ENCODE measurements at regions not wholly inside any gene's neighbourhood (a gene's known extent, or its start where the extent isn't known, plus 50 kb on each side); places are given as distances from the start of the nearest gene placed in this dataset.

DNA sequence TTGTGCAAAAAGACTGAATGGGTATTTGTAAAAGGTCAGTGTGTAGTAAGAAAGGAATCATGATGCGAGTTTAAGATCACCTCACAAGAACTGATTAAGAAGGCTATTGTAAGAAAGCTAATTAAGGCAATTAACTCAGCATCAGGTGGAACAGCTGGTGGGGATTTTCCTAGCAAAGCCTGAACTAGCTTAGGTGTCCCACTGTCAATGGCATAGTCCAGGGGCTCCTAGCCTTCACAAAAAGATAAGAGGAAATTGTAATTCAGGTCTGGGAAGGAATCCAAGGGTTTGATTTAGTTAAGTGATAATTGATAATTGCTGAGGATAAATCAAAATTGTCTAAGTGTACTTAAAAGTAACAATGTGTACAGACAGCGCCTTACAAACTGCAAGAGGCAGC lies 901.6 kb downstream of the TUSC7 start:
- no peak for DNase-seq (ENCODE audit: low read depth in 2 of 2)

DNA sequence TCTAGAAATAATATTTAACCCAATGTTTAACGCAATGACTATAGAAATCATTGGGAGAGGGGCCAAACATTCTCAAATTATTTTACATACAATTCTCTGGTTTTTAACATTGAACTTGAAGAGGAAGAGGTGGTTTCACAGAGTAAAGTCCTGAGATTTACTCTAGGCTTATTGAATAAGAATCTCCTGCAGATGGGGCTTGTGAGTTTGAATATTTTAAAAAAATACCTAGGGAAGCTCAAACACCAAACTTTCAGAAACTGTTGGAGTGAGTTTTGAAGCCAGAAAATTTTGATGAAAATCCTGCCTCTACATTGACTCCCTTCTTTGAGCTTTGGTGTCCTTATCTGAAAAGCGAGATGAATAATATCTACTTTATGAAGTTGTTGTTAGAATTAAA lies 906.6 kb downstream of the TUSC7 start:
- DNase-seq (ENCODE audit: low read depth in 2 of 2): no peak

DNA sequence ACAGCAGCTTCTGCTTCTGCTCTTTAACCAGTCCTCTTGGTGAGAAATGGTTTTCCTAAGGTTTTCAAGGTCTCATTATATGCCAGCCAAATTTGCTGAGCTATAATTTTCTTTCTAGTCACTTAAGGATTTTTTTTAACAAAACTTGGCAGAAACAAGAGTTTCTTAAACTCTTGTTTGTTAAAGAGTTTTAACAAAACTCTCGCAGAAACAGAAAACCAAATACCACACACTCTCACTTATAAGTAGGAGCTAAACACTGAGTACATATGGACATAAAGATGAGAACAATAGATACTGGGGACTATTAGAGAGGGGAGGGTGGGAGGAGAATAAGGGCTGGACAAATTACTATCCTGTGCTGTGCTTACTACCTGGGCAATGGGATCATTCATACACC lies 908.3 kb downstream of the TUSC7 start:
- no peak for DNase-seq (ENCODE audit: low read depth in 2 of 2)

DNA sequence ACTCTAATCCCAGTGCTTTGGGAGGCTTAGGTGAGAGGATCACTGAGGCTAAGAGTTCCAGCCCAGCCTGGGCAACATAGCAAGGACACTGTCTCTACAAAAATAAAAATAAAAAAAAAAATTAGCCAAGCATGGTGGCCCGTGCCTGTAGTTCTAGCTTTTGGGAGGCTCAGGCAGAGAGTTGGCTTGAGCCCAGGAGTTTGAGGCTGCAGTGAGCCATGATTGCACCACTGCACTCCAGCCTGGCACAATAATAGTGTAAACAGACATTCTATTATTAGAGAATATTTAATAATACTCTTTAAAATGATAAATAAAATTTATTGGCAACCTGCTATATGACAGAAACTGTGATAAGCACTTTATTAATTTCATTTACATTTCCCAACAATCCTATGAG lies 908.9 kb downstream of the TUSC7 start:
- no peak for DNase-seq (ENCODE audit: low read depth in 2 of 2)

DNA sequence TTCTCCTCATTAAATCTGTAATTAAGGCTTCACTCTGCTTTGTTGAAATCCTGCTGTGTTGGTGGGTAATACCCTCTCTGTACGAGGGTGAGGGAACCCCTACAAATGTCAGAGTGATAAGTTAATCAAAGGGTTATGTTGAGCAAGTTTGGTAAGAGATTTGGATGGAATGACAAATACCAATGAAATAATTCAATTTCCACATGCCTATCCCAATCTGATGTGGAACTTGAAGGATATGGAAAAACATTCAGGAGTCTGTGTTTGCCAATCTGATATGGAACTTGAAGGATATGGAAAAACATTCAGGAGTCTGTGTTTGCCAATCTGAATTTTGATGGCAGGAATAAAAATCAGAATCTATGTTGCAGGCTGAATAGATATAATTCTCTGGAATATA lies 910.2 kb downstream of the TUSC7 start:
- DNase-seq (ENCODE audit: low read depth in 2 of 2): no peak

DNA sequence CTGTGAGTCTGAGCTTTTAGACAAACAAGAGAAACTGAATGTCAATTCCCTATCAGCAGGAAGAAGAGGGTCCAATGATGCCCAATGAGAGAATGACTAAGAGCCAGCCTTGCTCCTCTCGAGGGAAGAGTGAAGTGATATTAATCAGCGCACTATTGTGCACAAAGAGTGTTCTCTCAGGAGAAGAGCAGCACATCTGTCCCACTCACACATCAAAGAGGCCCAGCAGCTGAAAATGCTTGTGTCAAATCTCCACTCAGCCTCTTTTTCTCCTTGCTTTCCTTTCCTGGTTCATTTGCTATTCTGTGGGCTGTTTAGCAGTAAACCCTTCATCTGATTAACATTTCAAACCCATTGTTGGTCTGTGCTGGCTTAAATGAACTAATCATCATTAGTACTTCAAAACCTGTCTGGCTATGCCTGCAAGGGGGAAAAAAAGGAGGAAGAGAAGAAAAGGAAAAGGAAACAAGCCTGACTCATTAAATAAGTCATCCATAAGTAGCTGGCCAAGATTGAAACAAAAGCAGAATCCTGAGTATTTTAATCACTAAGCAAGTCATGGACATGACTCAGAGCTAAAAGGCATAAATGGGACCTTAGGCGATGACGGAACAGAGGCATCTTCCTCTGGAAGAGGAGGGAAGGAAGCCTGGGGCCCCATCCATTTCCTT lies 912.7 kb downstream of the TUSC7 start:
- no peak for DNase-seq (ENCODE audit: low read depth in 2 of 2)

DNA sequence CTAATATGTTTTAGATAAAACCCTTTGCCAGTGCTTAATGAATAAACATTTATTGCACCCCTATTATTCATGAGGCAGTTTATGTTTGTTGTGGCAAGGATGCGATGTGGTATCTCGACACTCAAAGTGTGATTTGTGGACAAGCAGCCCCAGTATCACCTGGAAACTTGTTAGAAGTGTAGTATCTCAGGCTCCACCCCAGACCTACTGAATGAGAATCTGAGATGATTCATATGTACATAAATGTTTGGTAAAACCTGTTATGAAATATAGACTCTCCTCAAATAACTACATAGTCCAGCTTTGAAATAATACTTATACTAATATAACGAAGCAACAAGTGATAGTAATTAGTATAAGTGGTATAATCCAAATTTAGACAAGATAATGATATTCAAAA lies 914.8 kb downstream of the TUSC7 start:
- no peak for DNase-seq (ENCODE audit: low read depth in 2 of 2)

DNA sequence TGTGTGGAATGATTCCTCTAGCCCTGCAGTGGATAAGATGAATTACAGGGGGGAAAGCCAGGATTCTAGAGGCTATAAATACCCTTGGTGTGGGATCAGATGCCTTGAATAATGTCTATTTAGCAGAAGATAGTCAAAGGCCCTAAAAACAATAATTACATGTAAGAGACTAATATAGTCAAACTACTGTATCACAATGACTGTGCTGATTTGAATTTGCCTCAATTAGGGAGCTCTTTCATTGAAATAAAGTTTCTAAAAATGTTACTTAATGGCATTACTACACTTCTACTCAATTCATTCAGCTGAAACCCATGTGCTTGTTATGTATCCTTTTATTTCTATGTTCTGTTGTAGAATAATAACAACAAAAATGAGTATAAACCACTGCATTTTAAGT lies 915.6 kb downstream of the TUSC7 start:
- no peak for DNase-seq (ENCODE audit: low read depth in 2 of 2)

DNA sequence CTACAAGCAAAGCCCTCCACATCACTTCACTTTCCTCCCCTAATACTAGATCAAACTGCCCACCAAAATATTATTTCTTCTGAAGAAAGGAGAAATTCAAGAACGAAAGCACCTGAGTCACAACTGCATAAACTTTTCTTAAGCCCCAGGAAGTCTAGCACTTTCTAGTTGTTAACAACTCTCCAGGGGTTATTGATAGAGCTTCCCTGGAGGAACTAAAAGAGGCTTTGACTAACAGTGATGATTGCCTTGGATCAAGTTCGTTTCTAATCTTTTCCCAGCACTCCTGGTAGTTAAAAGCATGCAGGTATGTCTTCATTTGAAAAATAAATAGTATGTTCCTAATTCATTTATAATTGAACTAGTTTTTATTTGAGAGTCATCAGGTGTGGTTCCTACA lies 917.0 kb downstream of the TUSC7 start:
- DNase-seq (ENCODE audit: low read depth in 2 of 2): no peak

DNA sequence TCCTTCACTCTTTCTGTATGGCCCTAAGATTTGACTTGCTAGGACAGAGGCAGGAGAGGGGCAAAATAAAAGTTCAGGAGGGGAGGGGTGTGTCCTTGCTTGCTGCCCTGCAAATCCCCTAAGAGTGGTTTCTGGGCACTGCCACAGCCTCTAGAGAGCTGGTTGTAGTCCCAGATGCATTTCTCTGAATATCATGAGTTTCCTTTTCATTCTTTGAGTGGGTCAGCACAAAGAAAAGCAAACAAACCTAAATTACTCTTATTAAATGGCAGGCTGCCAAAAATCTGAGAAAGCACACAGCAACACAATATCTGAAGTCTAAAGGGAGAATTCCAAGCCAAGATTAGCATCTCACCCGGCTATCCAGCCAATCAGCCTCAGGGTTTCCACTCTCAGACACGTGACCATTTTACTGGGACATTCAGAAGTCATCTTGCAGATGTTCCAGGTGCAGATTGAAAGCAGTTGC lies 919.3 kb downstream of the TUSC7 start:
- no peak for DNase-seq (ENCODE audit: low read depth in 2 of 2)

DNA sequence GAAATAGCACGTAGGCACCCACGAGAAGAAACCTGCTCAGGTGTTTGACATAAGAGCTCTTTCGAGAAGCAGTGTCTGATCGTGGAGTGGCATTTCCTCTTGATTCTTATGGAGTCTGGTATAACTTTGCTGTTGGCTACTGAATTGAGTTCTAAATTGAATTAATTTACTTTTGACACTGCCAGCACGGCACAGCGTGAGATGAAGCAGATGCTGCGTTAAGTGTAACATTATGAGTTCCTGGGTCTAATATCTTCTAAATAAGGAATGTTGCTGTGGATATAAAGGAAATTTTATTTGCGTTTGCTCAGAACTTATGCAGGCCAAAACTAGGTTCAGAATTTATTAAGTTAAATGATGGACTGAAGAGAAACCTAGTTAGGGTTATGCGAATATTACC lies 919.9 kb downstream of the TUSC7 start:
- no peak for DNase-seq (ENCODE audit: low read depth in 2 of 2)

DNA sequence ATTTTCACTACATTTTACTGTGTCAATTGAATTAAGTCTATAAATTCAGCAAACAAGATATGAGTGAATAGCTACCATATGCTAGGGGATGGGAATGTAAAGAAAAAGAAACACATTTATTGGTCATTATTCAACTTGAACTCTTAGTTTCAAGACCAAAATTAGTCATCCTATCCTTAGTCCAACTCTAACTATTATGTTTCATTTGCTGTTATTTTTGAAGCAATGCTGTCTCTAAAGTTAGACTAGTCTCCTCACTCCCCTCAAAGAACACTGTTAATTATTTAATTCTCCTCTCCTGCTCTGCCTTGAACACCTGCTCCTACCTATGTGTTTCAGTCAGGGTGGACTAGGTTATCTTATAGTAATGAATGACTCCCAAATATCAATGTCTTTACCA lies 920.9 kb downstream of the TUSC7 start:
- DNase-seq (ENCODE audit: low read depth in 2 of 2): no peak

DNA sequence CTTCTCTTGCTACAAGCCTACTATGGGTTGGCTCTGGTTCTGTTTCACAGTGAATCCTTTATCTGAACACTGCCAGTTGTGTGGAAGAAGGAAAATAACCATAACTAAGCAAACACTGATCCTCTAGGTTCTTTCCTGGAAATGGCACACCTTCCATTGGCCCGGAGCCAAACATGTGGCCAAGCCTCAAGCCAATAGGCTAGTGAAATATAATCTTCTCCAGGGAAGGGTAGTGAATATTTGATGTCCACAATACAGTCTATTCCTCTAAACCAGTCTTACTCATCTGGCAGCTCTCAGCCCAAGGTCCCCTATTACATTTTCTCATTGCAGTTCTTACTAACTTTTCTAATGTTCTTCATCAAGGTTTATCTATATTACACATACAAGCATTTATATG lies 921.3 kb downstream of the TUSC7 start:
- no peak for DNase-seq (ENCODE audit: low read depth in 2 of 2)

DNA sequence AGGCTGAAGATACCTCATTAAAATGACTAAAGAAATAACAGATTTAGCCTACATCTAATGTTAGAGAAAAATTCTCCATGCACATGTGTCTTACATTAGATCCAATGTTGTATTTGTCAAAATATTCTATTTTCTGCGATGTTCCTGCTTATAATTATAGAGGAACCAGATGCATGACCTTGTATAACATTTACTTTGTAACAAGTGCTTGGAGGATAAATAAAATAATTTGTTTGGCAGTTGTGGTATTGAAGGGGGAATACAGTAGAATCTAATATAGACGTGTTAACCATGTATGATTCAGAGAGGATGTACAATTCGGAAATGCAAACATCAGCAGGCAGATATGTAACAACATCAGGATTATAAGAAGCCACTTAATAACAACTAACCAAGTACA lies 922.2 kb downstream of the TUSC7 start:
- DNase-seq (ENCODE audit: low read depth in 2 of 2): no peak

DNA sequence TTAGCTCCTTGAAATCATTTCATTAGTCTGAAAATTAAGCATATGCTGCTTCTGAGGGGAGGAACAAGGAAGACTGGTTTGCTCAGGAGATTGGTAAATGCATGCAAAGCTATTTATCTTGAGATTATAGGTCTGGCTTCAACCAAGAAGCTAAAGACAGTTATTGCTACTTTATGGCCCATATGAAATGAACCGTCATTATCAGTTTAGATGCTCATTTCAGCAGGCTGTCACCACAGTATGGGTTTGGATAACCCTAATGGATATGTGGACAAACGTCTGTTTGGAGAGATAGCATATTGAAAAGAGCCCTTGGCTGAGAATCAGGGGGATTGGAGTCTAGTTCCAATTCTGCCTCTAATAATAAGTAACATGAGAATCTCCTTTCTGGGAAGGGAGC lies 922.6 kb downstream of the TUSC7 start:
- no peak for DNase-seq (ENCODE audit: low read depth in 2 of 2)

DNA sequence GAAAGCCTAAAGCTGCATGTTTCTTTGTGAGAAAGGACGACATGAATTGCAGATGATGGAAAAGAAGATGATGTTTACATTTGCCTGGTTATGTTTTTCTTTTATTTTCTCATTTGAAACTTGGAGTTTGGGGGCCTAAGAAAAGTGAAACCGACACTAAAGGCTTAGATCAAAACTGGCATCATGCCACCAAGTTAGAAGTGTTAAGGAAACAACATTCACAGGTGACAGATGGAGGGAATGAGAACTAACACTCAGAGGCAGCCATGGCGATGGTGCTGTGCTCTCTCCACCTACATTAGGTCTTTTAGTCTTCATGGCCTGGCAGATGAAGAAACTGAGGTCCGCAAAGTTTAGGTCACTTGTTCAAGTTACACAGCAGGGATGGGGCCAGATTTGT lies 923.6 kb downstream of the TUSC7 start:
- DNase-seq (ENCODE audit: low read depth in 2 of 2): no peak

DNA sequence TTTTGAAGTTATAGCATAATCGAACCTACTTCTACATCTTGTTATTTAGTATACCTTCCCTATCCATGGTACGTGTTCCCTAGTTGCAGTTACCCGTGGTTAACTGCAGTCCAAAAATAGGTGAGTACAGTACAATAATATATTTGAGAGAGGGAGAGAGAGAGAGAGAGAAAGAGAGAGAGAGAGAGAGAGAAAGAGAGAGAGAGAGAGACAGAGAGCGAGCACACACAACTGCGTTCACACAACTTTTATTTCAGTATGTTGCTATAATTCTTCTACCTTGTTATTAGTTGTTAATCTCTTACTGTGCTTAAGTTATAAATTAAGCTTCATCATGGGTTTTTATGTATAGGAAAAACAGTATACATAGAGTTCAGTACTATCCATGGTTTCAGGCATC lies 928.1 kb downstream of the TUSC7 start:
- DNase-seq (ENCODE audit: low read depth in 2 of 2): no peak

DNA sequence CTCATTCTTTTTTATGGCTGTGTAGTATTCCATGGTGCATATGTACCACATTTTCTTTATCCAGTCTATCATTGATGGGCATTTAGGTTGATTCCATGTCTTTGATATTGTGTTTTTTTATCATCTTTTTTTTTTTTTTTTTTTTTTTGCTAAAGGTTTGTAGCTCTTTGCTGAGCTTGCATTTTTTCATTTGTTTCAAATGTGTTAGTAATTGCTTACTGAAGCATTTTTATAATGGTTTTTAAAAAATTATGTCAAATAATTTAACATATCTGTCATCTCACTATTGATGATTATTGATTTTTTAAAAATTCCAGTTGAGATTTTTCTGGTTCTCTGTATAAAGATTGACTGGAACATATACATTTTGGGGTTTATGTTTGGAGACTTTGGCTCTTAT lies 934.6 kb downstream of the TUSC7 start:
- DNase-seq (ENCODE audit: low read depth in 2 of 2): no peak

DNA sequence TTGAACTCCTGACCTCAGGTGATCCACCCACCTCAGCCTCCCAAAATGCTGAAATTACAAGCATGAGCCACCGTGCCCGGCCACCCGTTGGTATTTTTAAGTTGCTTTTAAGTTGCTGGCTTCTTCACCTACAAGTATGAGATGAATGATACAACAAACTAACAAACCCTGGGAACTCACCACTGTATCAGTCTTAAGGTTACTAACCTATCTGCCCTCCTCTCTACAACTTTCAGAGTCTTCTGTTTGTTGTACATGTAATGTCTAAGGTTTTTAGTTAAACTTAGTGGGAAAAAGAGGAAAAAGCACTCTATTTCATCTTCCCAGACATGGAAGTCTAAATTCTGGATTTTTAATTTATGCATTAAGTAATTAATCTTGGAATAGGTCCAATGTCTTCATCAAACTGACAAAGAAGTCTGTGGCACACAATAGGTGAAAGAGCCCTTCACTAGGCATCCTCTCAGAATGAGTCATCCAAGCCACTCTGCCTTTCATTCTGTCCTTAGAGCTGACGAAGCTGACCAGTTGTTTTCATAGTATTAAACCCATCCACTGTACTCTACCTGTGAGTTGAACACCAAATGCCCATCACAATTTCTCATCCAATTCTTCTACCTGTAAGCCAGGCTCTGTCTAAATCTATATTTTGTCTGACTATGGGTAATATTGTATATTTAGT lies 936.1 kb downstream of the TUSC7 start:
- no peak for DNase-seq (ENCODE audit: low read depth in 2 of 2)

DNA sequence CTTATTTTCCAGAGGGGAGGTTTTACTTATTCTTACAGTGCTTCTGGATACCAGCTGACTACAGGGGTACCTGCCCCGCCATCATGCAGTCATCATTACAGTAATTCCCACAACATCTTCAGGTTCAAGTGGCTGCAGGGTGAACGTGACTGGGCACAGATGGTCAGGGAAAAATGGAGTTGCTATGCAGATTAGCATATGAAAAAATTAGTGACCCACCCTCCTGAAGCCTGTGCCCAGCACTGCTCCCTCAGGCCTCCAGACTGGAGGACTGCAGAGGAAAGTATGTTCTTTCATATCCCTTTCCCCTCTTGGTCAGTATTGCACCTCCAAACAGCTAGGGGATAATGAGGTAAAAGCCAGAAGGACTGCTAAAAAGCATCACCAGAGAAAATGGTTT lies 937.9 kb downstream of the TUSC7 start:
- no peak for DNase-seq (ENCODE audit: low read depth in 2 of 2)

DNA sequence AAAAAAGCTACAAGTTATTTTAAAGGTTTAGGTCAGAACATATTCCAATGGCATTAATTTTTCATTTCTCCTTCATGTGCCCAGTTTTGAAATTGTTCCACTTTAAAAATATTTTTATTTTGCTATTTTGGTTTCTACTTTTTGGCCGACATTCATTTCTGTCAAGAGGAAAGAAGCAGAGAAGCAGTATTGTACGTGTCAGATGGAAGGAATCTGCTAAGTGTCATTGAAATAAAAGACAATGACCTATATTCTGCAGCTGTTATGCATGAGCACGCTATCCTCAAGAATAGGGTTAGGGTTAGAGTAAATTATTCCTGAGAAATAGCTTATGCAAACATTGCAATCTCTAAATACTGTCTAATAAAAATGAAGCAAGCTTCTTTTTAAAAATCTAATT lies 941.7 kb downstream of the TUSC7 start:
- DNase-seq (ENCODE audit: low read depth in 2 of 2): no peak

DNA sequence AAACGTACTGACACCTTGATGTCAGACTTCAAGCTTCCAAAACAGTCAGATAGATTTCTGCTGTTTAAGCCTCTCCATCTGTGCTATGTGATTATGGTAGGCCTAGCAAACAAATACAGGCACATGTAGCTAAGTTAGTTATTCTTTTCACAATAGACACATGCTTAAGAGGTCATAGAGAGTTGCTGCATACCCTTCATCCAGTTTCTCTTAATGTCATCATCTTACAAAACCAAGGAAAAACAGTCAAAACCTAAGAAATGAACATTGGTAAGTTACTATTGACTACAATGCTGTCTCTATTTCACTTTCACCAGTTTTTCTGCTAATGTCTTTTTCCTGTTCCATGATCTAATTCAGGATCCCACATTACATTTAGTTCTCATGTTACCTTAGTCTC lies 946.8 kb downstream of the TUSC7 start:
- DNase-seq (ENCODE audit: low read depth in 2 of 2): no peak

DNA sequence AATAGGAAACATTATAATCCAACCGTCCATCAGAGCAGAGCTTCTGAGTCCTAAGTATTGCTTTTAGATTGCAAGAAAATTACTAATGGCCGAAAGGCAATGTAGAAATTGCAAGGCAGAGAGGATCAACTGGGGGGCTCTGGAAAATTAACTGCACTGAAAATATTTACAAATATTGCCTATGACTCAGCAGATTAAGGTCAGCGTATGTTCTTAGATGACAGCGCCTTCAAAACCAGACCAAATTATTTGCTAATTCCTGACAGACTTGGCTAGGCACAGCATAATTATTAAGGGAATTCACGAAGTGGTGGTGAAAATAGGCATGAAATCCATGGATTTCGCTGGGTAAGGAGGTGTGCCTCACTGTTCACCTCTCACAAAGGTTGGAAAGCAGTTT lies 947.7 kb downstream of the TUSC7 start:
- DNase-seq (ENCODE audit: low read depth in 2 of 2): no peak
